PC-3 (cell line): ENCODE measurements at regions not wholly inside any gene's neighbourhood (a gene's known extent, or its start where the extent isn't known, plus 50 kb on each side); places are given as distances from the start of the nearest gene placed in this dataset.

Experiments used
- ATAC-seq: fragments of 200-7000 bp; cut with Tn5 transposase; 2 replicates; pipeline ENCODE4 v1.9.1; 2020; ENCODE audit warnings: mild to moderate bottlenecking, moderate library complexity
- BruUV-seq: library from RNA; stranded (reverse); fragments of 400-500 nt; replicated peaks from 2 replicates; lab custom pipeline; 2021; lab: Mats Ljungman, UMichigan
- CTCF ChIA-PET: fragments of 300-600 bp; sonication (Branson Sonifier 250); formaldehyde crosslinking; loops from one replicate; lab custom pipeline; 2022; ENCODE audit warnings: antibody characterized with exemption; lab: Charles Lee
- POLR2A ChIA-PET: fragments of 300-600 bp; sonication (Branson Sonifier 250); formaldehyde crosslinking; loops from one replicate; lab custom pipeline; 2022; ENCODE audit warnings: antibody characterized with exemption; ENCODE audit not compliant: unreplicated experiment; lab: Charles Lee
- DNase-seq: peaks from one replicate; pipeline ENCODE4 v3.0.0-alpha.2; 2015
- H2AFZ ChIP-seq: fragments of 300-600 bp; sonication (generic); 2 replicates; pipeline ENCODE4 v1.6.0; 2016; ENCODE audit warnings: antibody characterized with exemption, low read length
- H3F3A ChIP-seq: fragments of 300-600 bp; sonication (generic); one replicate; pipeline ENCODE4 v1.6.0; 2017; ENCODE audit warnings: antibody characterized with exemption, low read length, control low read depth, mild to moderate bottlenecking; ENCODE audit not compliant: unreplicated experiment
- H3K27ac ChIP-seq: fragments of 300-600 bp; sonication (generic); 2 replicates; pipeline ENCODE4 v1.5.1; 2016; ENCODE audit warnings: mild to moderate bottlenecking, low read length
- H3K27me3 ChIP-seq: fragments of 300-600 bp; sonication (generic); 2 replicates; pipeline ENCODE4 v1.6.1; 2016; ENCODE audit warnings: low read length, mixed read lengths
- H3K36me3 ChIP-seq: fragments of 300-600 bp; sonication (generic); 2 replicates; pipeline ENCODE4 v1.6.1; 2016; ENCODE audit warnings: low read depth, mixed run types, low read length, mixed read lengths
- H3K4me1 ChIP-seq: fragments of 300-600 bp; sonication (generic); 2 replicates; pipeline ENCODE4 v1.5.1; 2016; ENCODE audit warnings: low read length; ENCODE audit not compliant: insufficient read depth
- H3K4me2 ChIP-seq: fragments of 300-600 bp; sonication (generic); 2 replicates; pipeline ENCODE4 v1.6.0; 2016; ENCODE audit warnings: low read length
- H3K4me3 ChIP-seq: fragments of 300-600 bp; sonication (generic); 2 replicates; pipeline ENCODE4 v1.5.1; 2016; ENCODE audit warnings: mild to moderate bottlenecking, low read length, mixed read lengths
- H3K79me2 ChIP-seq: fragments of 300-600 bp; sonication (generic); 2 replicates; pipeline ENCODE4 v1.6.1; 2017; ENCODE audit warnings: low read length, mixed read lengths
- H3K9ac ChIP-seq: fragments of 300-600 bp; sonication (generic); 2 replicates; pipeline ENCODE4 v1.6.0; 2016; ENCODE audit warnings: mild to moderate bottlenecking, low read length
- H3K9me2 ChIP-seq: fragments of 300-600 bp; sonication (generic); replicated peaks from 2 replicates; pipeline ENCODE4 v1.6.1; 2016; ENCODE audit warnings: mixed run types, low read length, mixed read lengths
- H3K9me3 ChIP-seq: fragments of 300-600 bp; sonication (generic); 2 replicates; pipeline ENCODE4 v1.6.1; 2016; ENCODE audit warnings: low read length, mixed read lengths
- H4K20me1 ChIP-seq: fragments of 300-600 bp; sonication (generic); 2 replicates; pipeline ENCODE4 v1.6.1; 2016; ENCODE audit warnings: low read length, mixed read lengths
- CTCF ChIP-seq: fragments of 300-600 bp; sonication (generic); conservative IDR thresholded peaks from 2 replicates; pipeline ENCODE4 v1.5.1; 2017; ENCODE audit warnings: antibody characterized with exemption, low read depth, mild to moderate bottlenecking, low read length
- EZH2 ChIP-seq: fragments of 300-600 bp; sonication (generic); IDR thresholded peaks from one replicate; pipeline ENCODE4 v1.6.1; 2017; ENCODE audit warnings: antibody characterized with exemption, mild to moderate bottlenecking, low read length; ENCODE audit not compliant: unreplicated experiment
- EZH2phosphoT487 ChIP-seq: fragments of 300-600 bp; sonication (generic); IDR thresholded peaks from 2 replicates; pipeline ENCODE4 v1.6.1; 2018; ENCODE audit warnings: mild to moderate bottlenecking, antibody characterized with exemption, low read length, borderline replicate concordance
- intact Hi-C: fragments of 100-400 bp; cut with micrococcal nuclease; formaldehyde crosslinking; loops from 2 replicates; pipeline ENCODE4 v1.9.0; 2023

DNA sequence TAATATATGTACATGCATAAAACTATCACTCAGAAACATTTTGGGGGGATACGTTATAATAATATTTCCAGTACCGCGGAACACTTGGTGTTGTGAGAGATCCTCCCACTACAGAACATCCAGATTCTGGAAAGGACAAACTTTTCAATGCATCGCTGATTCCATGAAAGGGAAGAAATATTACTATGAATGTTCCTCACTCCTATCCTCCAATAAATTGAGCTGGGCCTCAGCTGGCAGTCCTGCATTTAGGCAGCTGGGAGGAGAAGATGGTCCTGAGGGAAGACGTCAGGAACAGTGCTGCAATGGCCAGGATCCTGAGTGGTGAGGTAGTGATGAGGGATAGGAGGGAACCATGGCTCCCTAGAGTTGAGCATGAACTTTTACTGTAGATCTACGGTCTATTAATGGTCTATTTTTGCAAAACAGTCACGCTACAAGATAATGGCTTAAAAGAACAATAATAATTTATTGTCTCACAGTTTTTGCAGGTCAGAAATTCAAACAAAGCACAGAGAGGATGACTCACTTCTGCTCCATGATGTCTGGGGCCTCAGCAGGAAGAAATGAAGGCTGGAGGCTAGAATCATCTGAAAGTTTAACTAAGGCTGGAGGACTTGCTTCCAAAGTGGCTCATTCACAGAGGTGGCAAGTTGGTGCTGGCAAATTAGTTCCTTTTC, 538.1 kb downstream of the STIM2 start:
- DNase-seq, result peak; percentile 4
- ATAC-seq, result no peak
- intact Hi-C loops, result no loop called here
- Histone ChIP-seq H3K4me3 (no peak overlapping the region), H3K27ac (no peak overlapping the region), H3K9me3 (no peaks in the 10 kb centered on the region), H3F3A (no peaks in the 10 kb centered on the region), H3K36me3 (no peaks in the 10 kb centered on the region), H2AFZ (no peak overlapping the region), H3K4me2 (no peak overlapping the region), H4K20me1 (no peaks in the 10 kb centered on the region), H3K9me2 (no peaks in the 10 kb centered on the region), H3K4me1 (peaks cover 5% of the 10 kb centered on the region; the same call in 1 of the 2 replicates), H3K9ac (no peak overlapping the region), H3K27me3 (no peaks in the 10 kb centered on the region), H3K79me2 (no peaks in the 10 kb centered on the region)
- ChIA-PET POLR2A (no interaction called here), CTCF (no interaction called here)
- TF ChIP-seq CTCF (no peak), EZH2 (no peak), EZH2phosphoT487 (no peak)
- BruUV-seq, result no TSS peak

DNA sequence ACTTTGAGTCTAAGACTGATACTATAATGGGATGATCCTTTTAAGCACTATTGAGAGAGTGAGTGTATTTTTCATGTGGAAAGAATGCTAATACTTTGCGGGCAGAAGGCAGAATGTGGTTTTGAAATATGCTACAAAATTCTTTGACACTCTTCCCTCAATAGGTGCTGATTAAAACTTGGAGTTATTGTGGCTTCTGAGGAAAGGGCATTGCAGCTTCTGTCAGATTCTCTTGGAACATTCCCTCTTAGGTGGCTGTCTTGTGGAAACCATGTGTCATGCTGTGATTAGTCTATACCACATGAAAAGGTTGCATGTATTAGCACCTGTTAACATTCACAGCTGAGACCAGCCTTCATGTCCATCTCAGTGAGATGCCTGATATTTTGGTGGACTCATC, 547.0 kb downstream of the STIM2 start:
- POLR2A ChIA-PET, result no interaction called here
- DNase-seq (no peak), ATAC-seq (no peak)
- no peaks in the 10 kb centered on the region for H3K9me2 ChIP-seq
- H4K20me1 ChIP-seq, result no peaks in the 10 kb centered on the region
- no peaks in the 10 kb centered on the region for H3K4me1 ChIP-seq
- H3K27me3 ChIP-seq, result no peaks in the 10 kb centered on the region
- TF ChIP-seq EZH2phosphoT487 (no peak), CTCF (no peak), EZH2 (no peak)
- no peaks in the 10 kb centered on the region for H3K36me3 ChIP-seq
- H3K4me3 ChIP-seq, result no peak overlapping the region
- H3K9me3 ChIP-seq, result peaks cover 8% of the 10 kb centered on the region; the same call in 1 of the 2 replicates
- H3K4me2 ChIP-seq, result no peak overlapping the region
- CTCF ChIA-PET, result no interaction called here
- no peaks in the 10 kb centered on the region for H3F3A ChIP-seq
- intact Hi-C loops, result no loop called here
- H3K9ac ChIP-seq, result no peak overlapping the region
- H3K27ac ChIP-seq, result no peak overlapping the region
- H2AFZ ChIP-seq, result no peak overlapping the region
- no peaks in the 10 kb centered on the region for H3K79me2 ChIP-seq
- no TSS peak for BruUV-seq

- POLR2A ChIA-PET, result no interaction called here
- Histone ChIP-seq H3K4me2 (no peak overlapping the region), H3K36me3 (no peaks in the 10 kb centered on the region), H2AFZ (no peak overlapping the region), H3K27me3 (no peaks in the 10 kb centered on the region), H3K4me1 (peaks cover 9% of the 10 kb centered on the region; the same call in 1 of the 2 replicates), H3K9me2 (no peaks in the 10 kb centered on the region), H3K79me2 (no peaks in the 10 kb centered on the region), H3K9me3 (no peaks in the 10 kb centered on the region), H3F3A (no peaks in the 10 kb centered on the region), H3K27ac (no peak overlapping the region), H3K4me3 (no peak overlapping the region), H3K9ac (no peak overlapping the region), H4K20me1 (no peaks in the 10 kb centered on the region)
- ATAC-seq, result peak; percentile 48; the same call in 1 of the 2 replicates
- intact Hi-C loops, result loop anchor here (1.0 kb wide), 1 partner anchor 222 kb away; no protein-coding TSS in a partner anchor
- CTCF ChIA-PET, result interaction anchor here (0.6 kb wide), 1 partner anchor 366 kb away, joined by 3 read pairs; no protein-coding TSS in a partner anchor
- no TSS peak for BruUV-seq
- DNase-seq, result peak; percentile 43
- TF ChIP-seq CTCF (peak; percentile 44), EZH2phosphoT487 (no peak)
Measured at GRCh38 chr4:27412613-27413012, 552.0 kb downstream of the STIM2 start.
